H1 (cell line): ENCODE measurements at regions not wholly inside any gene's neighbourhood (a gene's known extent, or its start where the extent isn't known, plus 50 kb on each side); places are given as distances from the start of the nearest gene placed in this dataset.

Experiments
- CTCF ChIA-PET: fragments of 300-600 bp; sonication (Branson Sonifier 250); formaldehyde crosslinking; loops from one replicate; lab custom pipeline; 2021; ENCODE audit not compliant: partially characterized antibody; lab: Charles Lee
- POLR2A ChIA-PET: fragments of 300-600 bp; sonication (Branson Sonifier 250); formaldehyde crosslinking; loops from one replicate; lab custom pipeline; 2021; ENCODE audit warnings: inconsistent platforms; ENCODE audit not compliant: partially characterized antibody; lab: Charles Lee
- DNase-seq, 2 experiments: peaks; one replicate each; pipeline versions ENCODE4 v3.0.0 to v3.0.0-alpha.2; 2010 to 2022; ENCODE audit warnings: low spot score in 2 of 2, low read depth in 1 of 2, mixed read lengths in 1 of 2
- FAIRE-seq: peaks from 2 replicates; lab custom pipeline; 2011; peaks lifted over from hg19 to GRCh38; lab: Jason Lieb, UNC
- H2AFZ ChIP-seq: 2 replicates; pipeline ENCODE4 v1.8.1; 2012; ENCODE audit warnings: low read length, inconsistent platforms
- H2AK5ac ChIP-seq: 2 replicates; pipeline ENCODE4 v1.6.1; 2013; ENCODE audit warnings: low read depth, low read length
- H2BK120ac ChIP-seq: replicated peaks from 2 replicates; pipeline ENCODE3; 2013; ENCODE audit warnings: low read depth, low read length, inconsistent platforms
- H2BK12ac ChIP-seq: 2 replicates; pipeline ENCODE4 v1.6.1; 2013; ENCODE audit warnings: low read depth, low read length
- H2BK15ac ChIP-seq: 2 replicates; pipeline ENCODE4 v1.6.1; 2013; ENCODE audit warnings: low read length
- H2BK20ac ChIP-seq: 2 replicates; pipeline ENCODE4 v1.6.1; 2013; ENCODE audit warnings: low read length
- H2BK5ac ChIP-seq: 2 replicates; pipeline ENCODE4 v1.6.1; 2013; ENCODE audit warnings: low read depth, low read length
- H3K14ac ChIP-seq: 2 replicates; pipeline ENCODE4 v1.6.1; 2013; ENCODE audit warnings: inconsistent platforms; ENCODE audit not compliant: insufficient read length
- H3K18ac ChIP-seq: 2 replicates; pipeline ENCODE4 v1.6.1; 2013; ENCODE audit warnings: low read length; ENCODE audit errors: extremely low read depth
- H3K23ac ChIP-seq: 2 replicates; pipeline ENCODE4 v1.6.1; 2013; ENCODE audit warnings: inconsistent platforms; ENCODE audit not compliant: insufficient read length
- H3K23me2 ChIP-seq: 2 replicates; pipeline ENCODE4 v1.6.1; 2013; ENCODE audit warnings: low read depth, low read length
- H3K27ac ChIP-seq: 2 replicates; pipeline ENCODE4 v1.6.1; 2011; ENCODE audit warnings: low read depth, low read length, inconsistent platforms
- H3K27me3 ChIP-seq, 4 experiments: replicated peaks in 1 of 4; 1 replicate in 1 of 4; 2 replicates in 3 of 4; pipeline versions ENCODE4 v1.6.1 to v1.8.1; 2011 to 2013; ENCODE audit warnings: low read length in 3 of 4, mild to moderate bottlenecking in 3 of 4, inconsistent platforms in 2 of 4, mixed read lengths in 2 of 4, moderate library complexity in 1 of 4; ENCODE audit not compliant: control insufficient read depth in 3 of 4, insufficient read depth in 3 of 4; ENCODE audit errors: extremely low read depth in 1 of 4
- H3K36me3 ChIP-seq, 4 experiments: 2 replicates each; pipeline versions ENCODE4 v1.6.1 to v1.8.1; 2011 to 2013; ENCODE audit warnings: mild to moderate bottlenecking in 4 of 4, low read length in 3 of 4, moderate library complexity in 2 of 4, control low read depth in 1 of 4, inconsistent platforms in 1 of 4; ENCODE audit not compliant: insufficient read depth in 4 of 4, control insufficient read depth in 2 of 4
- H3K4ac ChIP-seq: replicated peaks from 2 replicates; pipeline ENCODE3; 2013; ENCODE audit warnings: low read length, low read depth, mixed read lengths, inconsistent platforms; ENCODE audit not compliant: insufficient read length
- H3K4me1 ChIP-seq, 4 experiments: replicated peaks in 1 of 4; 1 replicate in 1 of 4; 2 replicates in 3 of 4; pipeline versions ENCODE4 v1.6.1 to v1.8.1; 2011 to 2013; ENCODE audit warnings: low read length in 3 of 4, inconsistent platforms in 2 of 4, mixed read lengths in 1 of 4; ENCODE audit not compliant: insufficient read depth in 4 of 4, control insufficient read depth in 3 of 4
- H3K4me2 ChIP-seq, 2 experiments: 2 replicates each; pipeline versions ENCODE4 v1.6.1 to v1.8.1; 2011 to 2013; ENCODE audit warnings: low read depth in 2 of 2, low read length in 2 of 2, control low read depth in 1 of 2, inconsistent platforms in 1 of 2, mild to moderate bottlenecking in 1 of 2; ENCODE audit not compliant: insufficient read depth in 1 of 2
- H3K4me3 ChIP-seq, 4 experiments: fragments of 200-600, 300-600 bp in 1 of 4; sonication (generic), shearing (Covaris generic), sonication (Bioruptor Twin) in 1 of 4; 2 replicates each; pipeline versions ENCODE4 v1.5.1 to v1.8.1; 2011 to 2016; ENCODE audit warnings: low read length in 4 of 4, low read depth in 3 of 4, control low read depth in 2 of 4, inconsistent platforms in 2 of 4, mild to moderate bottlenecking in 2 of 4, mixed read lengths in 1 of 4, moderate library complexity in 1 of 4; ENCODE audit not compliant: insufficient read depth in 2 of 4; ENCODE audit errors: extremely low read depth in 1 of 4
- H3K56ac ChIP-seq: replicated peaks from 2 replicates; pipeline ENCODE3; 2013; ENCODE audit warnings: low read depth, mild to moderate bottlenecking, mixed read lengths, low read length, inconsistent platforms; ENCODE audit not compliant: insufficient read length
- H3K79me1 ChIP-seq: 2 replicates; pipeline ENCODE4 v1.6.1; 2013; ENCODE audit warnings: low read depth, low read length, control low read depth
- H3K79me2 ChIP-seq, 2 experiments: 2 replicates each; pipeline versions ENCODE4 v1.6.1 to v1.8.1; 2012 to 2013; ENCODE audit warnings: low read length in 2 of 2, mild to moderate bottlenecking in 2 of 2, inconsistent platforms in 1 of 2; ENCODE audit not compliant: insufficient read depth in 2 of 2, control insufficient read depth in 1 of 2
- H3K9ac ChIP-seq, 4 experiments: replicated peaks in 1 of 4; 1 replicate in 1 of 4; 2 replicates in 3 of 4; pipeline versions ENCODE4 v1.6.1 to v1.8.1; 2011 to 2013; ENCODE audit warnings: low read depth in 3 of 4, low read length in 3 of 4, control low read depth in 2 of 4, mild to moderate bottlenecking in 2 of 4, moderate library complexity in 2 of 4, inconsistent platforms in 1 of 4; ENCODE audit errors: extremely low read depth in 1 of 4
- H3K9me3 ChIP-seq, 2 experiments: 2 replicates each; pipeline versions ENCODE4 v1.6.1 to v1.8.1; 2012 to 2013; ENCODE audit warnings: mild to moderate bottlenecking in 2 of 2, moderate library complexity in 2 of 2, control low read depth in 1 of 2, inconsistent platforms in 1 of 2, low read depth in 1 of 2, low read length in 1 of 2, mixed read lengths in 1 of 2; ENCODE audit not compliant: insufficient read depth in 2 of 2
- H4K20me1 ChIP-seq, 2 experiments: replicated peaks in 1 of 2; 2 replicates each; pipeline versions ENCODE3 to v1.8.1; 2011 to 2013; ENCODE audit warnings: inconsistent platforms in 2 of 2, low read length in 2 of 2, mild to moderate bottlenecking in 1 of 2; ENCODE audit not compliant: insufficient read depth in 2 of 2, control insufficient read depth in 1 of 2
- H4K5ac ChIP-seq: 2 replicates; pipeline ENCODE4 v1.6.1; 2013; ENCODE audit warnings: low read length, low read depth, mixed read lengths, inconsistent platforms; ENCODE audit not compliant: insufficient read length
- H4K8ac ChIP-seq: 2 replicates; pipeline ENCODE4 v1.8.0; 2013; ENCODE audit warnings: mild to moderate bottlenecking, moderate library complexity, low read length, inconsistent platforms; ENCODE audit not compliant: insufficient read depth; ENCODE audit errors: extremely low read depth
- H4K91ac ChIP-seq: replicated peaks from 2 replicates; pipeline ENCODE3; 2013; ENCODE audit warnings: low read length, mixed read lengths, inconsistent platforms; ENCODE audit not compliant: insufficient read length
- ATF2 ChIP-seq: IDR thresholded peaks from 2 replicates; pipeline ENCODE4 v1.6.1; 2012; ENCODE audit warnings: low read length, inconsistent platforms
- BRCA1 ChIP-seq: IDR thresholded peaks from 2 replicates; pipeline ENCODE4 v1.6.1; 2012; ENCODE audit warnings: low read depth, low read length, improper control_type of control experiment
- E2F6 ChIP-seq: IDR thresholded peaks from 2 replicates; pipeline ENCODE4 v1.6.1; 2012; ENCODE audit warnings: inconsistent platforms
- EP300 ChIP-seq, 2 experiments: IDR thresholded peaks; 1 replicate in 1 of 2; 2 replicates in 1 of 2; pipeline ENCODE4 v1.6.1; 2011 to 2012; ENCODE audit warnings: low read depth in 2 of 2, low read length in 2 of 2, mild to moderate bottlenecking in 2 of 2, borderline replicate concordance in 1 of 2, inconsistent platforms in 1 of 2, moderate library complexity in 1 of 2
- KDM1A ChIP-seq: fragments of 200-600, 300-600 bp; sonication (generic); IDR thresholded peaks from 2 replicates; pipeline ENCODE4 v1.7.1; 2016; ENCODE audit warnings: mild to moderate bottlenecking, low read length, borderline replicate concordance
- SUZ12 ChIP-seq: fragments of 200-600 bp; sonication (generic); IDR thresholded peaks from 2 replicates; pipeline ENCODE4 v1.6.1; 2012; ENCODE audit warnings: mild to moderate bottlenecking, inconsistent platforms, low read length, moderate library complexity, mixed read lengths
- ZNF274 ChIP-seq: IDR thresholded peaks from 2 replicates; pipeline ENCODE4 v1.7.0; 2012; ENCODE audit warnings: low read length, borderline replicate concordance; ENCODE audit errors: extremely low read depth
- WGBS, 2 experiments: shearing (Covaris generic) in 1 of 2; methylation state at CpG; one replicate each; pipeline versions ENCODE4 v1.1.6 to v1.1.7; 2013 to 2015; ENCODE audit warnings: low lambda C conversion rate in 2 of 2, mixed read lengths in 2 of 2, inconsistent platforms in 1 of 2, low coverage in 1 of 2, missing lambda C conversion rate in 1 of 2; ENCODE audit not compliant: insufficient replicate concordance in 2 of 2, insufficient coverage in 1 of 2, insufficient read length in 1 of 2; ENCODE audit errors: extremely low coverage in 1 of 2, missing lambda C conversion rate in 1 of 2; 5-methylcytosine and 5-hydroxymethylcytosine counted together

- H3K9ac ChIP-seq: no peak overlapping the region
- H4K91ac ChIP-seq: no peak overlapping the region
- no peak overlapping the region for H3K18ac ChIP-seq
- DNase-seq (no peak), FAIRE-seq (no peak)
- H3K79me2 ChIP-seq: no peaks in the 10 kb centered on the region
- H3K27me3 ChIP-seq: no peaks in the 10 kb centered on the region
- no peak overlapping the region for H3K27ac ChIP-seq
- TF ChIP-seq BRCA1: no peak
- TF ChIP-seq ZNF274: no peak
- no peak for TF ChIP-seq ATF2
- no peak for TF ChIP-seq E2F6
- TF ChIP-seq SUZ12: no peak
- no peak for TF ChIP-seq EP300 (IDR thresholded peaks at IDR 0.05; ENCODE audit: borderline replicate concordance in 1 of 2, low read depth in 2 of 2, low read length in 2 of 2)
- TF ChIP-seq KDM1A: no peak
- H2BK15ac ChIP-seq: no peak overlapping the region
- no peaks in the 10 kb centered on the region for H3K36me3 ChIP-seq
- no peak overlapping the region for H2BK120ac ChIP-seq
- H3K23ac ChIP-seq: no peak overlapping the region
- H3K4me2 ChIP-seq: no peak overlapping the region
- CTCF ChIA-PET: interaction anchor here (1.3 to 2.8 kb wide), 3 partner anchors 8 to 230 kb away, joined by 3 to 30 read pairs (median 4); no protein-coding TSS in a partner anchor
- no peaks in the 10 kb centered on the region for H4K20me1 ChIP-seq
- no peak overlapping the region for H2AFZ ChIP-seq
- no peak overlapping the region for H3K4me3 ChIP-seq
- no peak overlapping the region for H3K4ac ChIP-seq
- POLR2A ChIA-PET: no interaction called here
- WGBS, 2 experiments: 90% methylated on average over 37 of the region's 39 CpGs; no CpG with 5 or more reads in 1 of the 2 experiments
- no peak overlapping the region for H2BK12ac ChIP-seq
- H4K5ac ChIP-seq: no peak overlapping the region
- no peak overlapping the region for H2AK5ac ChIP-seq
- H3K79me1 ChIP-seq: no peaks in the 10 kb centered on the region
- H3K4me1 ChIP-seq: no peaks in the 10 kb centered on the region
- no peaks in the 10 kb centered on the region for H3K23me2 ChIP-seq
- H3K56ac ChIP-seq: no peak overlapping the region
- no peak overlapping the region for H3K14ac ChIP-seq
- H4K8ac ChIP-seq: no peak overlapping the region
- H2BK20ac ChIP-seq: no peak overlapping the region
- no peak overlapping the region for H2BK5ac ChIP-seq
- peaks cover 5 to 8% of the 10 kb centered on the region in 2 experiments; a peak in 3 of 4 replicates for H3K9me3 ChIP-seq
These were observed 195.4 kb downstream of the KIF26A start for GRCh38 chr14:104333646-104334423.
